Stimulated activated CD4-positive, alpha-beta T cell treated with anti-CD3 and anti-CD28 coated beads, Interleukin-1b, Interleukin-23, amount 100 ng/mL, for 1 hour (primary cell): ENCODE measurements at regions not wholly inside any gene's neighbourhood (a gene's known extent, or its start where the extent isn't known, plus 50 kb on each side); places are given as distances from the start of the nearest gene placed in this dataset.
"Not testable (repeated sequence)": the region's sequence is repeated elsewhere in the genome, so short reads cannot be mapped to it uniquely, and the experiment has no call there.

Source experiments
- DNase-seq, 2 donors: peaks; one replicate each; pipeline ENCODE4 v3.0.0-alpha.2; 2020; ENCODE audit warnings: low read depth in 2 of 2

DNA sequence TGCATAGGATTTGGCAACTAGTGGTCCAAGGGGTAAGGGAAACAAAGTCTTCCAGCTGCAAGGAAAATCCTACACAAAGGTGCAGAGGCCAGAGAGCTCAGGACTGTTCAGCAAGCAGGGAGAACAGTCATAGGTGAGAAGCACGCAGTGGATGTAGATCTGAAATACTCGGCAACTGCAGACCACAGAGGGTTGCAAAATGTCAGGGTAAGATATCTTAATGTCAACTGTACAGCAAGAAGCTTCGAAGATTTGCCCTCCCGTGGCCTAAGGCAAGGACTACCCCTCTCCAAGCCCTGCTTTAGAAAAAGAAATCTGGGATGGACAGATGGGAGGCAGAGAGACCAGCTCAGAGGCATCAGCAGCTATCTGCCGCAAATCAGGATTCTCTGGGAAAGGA lies 153.4 kb upstream of the IRF2BP2 start:
- no peak for DNase-seq

DNA sequence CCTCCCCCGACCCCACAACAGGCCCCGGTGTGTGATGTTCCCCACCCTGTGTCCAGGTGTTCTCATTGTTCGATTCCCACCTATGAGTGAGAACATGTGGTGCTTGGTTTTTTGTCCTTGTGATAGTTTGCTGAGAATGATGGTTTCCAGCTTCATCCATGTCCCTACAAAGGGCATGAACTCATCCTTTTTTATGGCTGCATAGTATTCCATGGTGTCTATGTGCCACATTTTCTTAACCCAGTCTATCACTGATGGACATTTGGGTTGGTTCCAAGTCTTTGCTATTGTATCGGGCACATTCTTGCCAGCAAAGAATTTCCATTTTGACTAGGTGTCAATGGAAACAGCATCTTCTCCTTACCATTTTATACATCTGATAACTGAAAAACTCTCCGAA lies 152.1 kb upstream of the IRF2BP2 start:
- not testable (repeated sequence) for DNase-seq

DNA sequence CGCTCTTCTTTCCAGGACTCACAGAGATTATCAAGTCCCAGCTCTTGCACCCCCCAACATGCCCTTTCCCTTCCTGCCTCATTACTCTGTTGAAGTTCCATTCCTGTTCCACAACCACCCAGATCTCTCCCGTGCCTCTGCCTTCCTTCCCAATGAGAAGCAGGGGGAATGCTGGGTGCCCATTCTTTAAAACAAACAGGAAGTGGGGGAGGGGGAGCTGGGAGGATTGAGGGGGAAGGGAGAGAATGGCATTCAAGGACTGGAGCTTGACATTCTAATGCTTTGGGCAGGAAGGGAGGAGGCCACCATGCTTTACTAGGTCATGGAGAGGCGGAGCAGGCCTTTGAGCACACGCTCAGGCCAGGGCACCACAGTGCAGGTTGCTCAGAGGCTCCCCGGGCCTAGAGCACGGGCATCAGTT lies 150.3 kb upstream of the IRF2BP2 start:
- DNase-seq = no peak

DNA sequence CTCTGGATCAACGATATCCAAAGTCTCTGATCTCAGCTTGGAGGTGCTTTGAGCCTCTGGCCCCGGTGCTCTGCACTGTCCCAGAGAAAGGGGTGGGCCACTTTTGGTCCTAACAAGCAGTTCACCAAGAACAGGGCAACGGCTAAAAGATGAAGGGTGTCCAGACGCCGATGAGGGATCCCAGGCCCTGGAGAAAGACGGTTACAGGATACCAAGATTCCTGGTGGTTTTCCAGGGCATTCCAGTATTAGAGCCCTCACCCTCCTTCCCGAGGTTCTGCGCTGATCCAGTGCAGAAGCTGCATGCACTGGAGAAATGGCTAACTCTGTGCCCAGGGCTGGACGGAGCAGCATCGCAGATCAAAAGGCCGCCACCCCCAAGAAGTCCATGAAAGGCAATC lies 149.9 kb upstream of the IRF2BP2 start:
- no peak for DNase-seq

DNA sequence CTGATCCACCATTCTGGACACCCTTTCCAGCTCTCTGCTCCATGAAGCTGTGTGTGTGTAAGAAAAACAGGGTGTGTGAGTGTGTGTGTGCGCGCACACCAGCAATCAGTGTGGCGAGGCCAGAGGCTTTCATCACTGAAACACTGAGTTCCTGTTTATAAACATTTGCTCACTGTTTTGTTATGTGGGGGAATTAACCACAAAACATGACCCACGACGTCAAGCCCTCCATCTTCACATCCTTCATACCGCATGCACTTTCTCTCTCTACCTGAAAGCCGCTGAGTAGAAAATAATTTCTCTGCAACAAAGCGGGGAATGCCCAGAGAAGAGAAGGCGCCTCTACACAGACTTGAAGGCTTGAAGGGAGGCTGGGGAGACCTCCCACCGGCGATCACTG lies 148.9 kb upstream of the IRF2BP2 start:
- no peak for DNase-seq

DNA sequence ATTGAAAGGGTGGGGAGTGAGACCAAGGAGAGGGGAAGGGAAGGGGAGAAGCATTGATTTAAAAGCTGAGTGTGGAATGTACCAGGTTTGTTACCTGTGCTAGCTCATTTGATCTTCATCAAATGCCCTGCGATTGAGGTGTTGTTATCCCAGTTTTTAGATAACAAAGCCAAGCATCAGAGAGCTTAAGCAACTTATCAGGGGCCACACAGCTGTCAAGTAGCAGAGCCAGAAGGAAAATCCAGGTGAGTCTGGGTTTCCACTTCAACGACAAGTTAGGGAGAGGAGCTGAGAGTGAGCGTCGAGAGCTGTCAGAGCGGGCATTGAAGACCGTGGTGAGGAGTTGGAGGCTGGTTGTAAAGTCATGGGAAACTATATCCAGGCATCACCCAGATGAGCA lies 146.9 kb upstream of the IRF2BP2 start:
- no peak for DNase-seq

DNA sequence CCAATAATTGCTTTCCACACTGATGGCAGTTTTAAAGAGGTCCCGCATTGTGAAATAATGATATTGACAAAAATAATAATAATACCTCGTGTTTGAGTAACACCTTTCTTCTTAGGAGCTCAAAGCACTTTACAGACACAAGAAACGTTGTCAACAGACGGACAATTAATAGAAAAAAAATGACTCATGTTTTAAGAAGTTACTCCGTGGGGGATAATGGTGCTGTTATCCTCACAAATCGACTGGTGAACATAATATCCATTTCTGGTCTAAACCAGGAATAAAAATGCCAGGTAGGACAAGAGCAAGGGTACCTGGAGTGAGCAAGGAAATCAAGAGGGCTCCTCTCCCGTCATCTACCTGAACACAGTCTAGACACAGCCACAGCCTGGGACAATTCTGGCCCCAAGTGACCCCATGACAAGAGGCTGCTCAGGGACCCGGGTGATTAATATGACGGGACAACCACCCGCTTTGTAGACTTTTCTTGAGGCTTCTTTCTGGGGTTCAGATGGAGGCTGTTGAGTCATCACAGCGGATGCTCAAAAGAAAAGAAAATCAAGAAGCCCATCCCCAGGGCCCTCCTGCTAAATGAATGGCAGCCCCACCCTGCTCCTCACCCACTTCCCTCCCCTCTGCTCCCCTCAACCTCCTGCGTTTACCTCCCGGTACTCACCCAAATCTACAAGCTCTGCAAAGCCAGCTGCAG lies 146.2 kb upstream of the IRF2BP2 start:
- no peak for DNase-seq

DNA sequence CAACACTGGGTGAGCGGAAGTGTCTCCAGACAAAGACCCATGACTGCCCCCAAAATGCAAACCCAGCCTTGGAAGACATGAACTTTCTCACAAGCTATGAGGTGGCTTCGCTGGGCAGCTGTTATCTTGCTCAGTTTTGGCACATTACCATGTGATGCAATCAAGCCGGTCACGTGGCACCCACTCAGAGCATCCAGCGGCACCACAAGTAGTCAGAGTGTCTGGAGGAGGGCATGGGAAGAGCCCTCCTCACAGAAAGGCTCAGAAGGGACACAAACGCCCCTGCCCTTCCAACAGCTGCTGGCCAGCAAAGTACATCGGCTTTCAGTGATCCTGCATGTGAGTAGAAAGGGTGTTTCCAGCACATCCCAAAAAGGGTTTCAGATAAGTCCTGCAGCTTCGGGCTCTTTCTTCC lies 145.5 kb upstream of the IRF2BP2 start:
- no peak for DNase-seq

DNA sequence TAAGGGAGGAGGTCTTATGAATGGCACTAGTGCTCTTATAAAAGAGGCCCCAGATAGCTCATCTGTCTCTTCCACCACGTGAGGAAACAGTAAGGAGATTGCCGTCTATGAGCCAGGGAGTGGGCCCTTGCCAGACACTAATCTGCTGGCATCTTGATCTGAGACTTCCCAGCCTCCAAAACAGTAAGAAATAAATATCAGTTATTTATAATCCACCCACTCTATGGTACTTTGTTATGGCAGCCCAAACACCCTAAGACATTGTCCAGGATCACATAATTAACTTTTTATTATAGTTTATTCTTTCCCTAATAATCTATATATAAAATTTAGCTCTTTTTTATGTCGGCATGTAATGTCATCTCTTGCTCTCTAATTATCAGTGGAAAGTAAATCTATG lies 144.0 kb upstream of the IRF2BP2 start:
- DNase-seq = no peak

DNA sequence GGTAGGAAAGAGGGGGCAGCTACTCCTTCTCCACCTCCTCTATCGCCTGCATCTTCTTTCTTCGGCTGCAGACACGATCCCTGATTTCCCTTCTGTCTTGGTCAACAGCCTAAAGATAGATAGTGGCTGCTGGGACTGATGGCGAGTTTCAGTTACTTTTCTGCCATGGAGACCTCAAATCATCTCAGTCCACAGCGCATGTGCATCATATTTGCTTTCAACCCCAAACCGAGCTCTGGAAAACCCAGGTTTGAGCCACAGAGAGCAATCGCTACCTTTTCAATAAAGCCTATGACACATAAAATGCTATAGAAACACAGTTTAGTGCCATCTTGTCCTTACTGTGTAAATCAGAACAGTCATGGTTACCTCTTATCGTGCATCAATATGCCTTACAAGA lies 142.9 kb upstream of the IRF2BP2 start:
- no peak for DNase-seq

DNA sequence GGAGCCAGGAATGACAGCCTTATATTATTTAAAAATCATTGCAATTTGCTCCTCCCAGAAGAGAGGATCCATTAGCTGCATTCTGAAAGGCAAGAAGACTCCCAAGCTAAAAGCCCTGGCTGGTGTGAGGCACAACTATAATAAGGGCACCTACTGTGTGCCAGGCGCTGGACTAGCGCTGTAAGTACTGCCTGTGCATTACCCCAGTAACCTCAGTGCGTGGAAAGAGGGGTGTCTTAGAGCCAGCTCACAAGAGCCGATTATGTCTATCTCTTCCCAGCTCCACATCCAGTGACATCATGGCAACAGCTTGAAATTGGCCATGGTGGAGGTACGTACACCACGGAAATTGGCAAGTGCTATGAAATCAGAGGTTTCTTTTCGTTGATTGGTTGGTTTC lies 141.7 kb upstream of the IRF2BP2 start:
- no peak for DNase-seq

DNA sequence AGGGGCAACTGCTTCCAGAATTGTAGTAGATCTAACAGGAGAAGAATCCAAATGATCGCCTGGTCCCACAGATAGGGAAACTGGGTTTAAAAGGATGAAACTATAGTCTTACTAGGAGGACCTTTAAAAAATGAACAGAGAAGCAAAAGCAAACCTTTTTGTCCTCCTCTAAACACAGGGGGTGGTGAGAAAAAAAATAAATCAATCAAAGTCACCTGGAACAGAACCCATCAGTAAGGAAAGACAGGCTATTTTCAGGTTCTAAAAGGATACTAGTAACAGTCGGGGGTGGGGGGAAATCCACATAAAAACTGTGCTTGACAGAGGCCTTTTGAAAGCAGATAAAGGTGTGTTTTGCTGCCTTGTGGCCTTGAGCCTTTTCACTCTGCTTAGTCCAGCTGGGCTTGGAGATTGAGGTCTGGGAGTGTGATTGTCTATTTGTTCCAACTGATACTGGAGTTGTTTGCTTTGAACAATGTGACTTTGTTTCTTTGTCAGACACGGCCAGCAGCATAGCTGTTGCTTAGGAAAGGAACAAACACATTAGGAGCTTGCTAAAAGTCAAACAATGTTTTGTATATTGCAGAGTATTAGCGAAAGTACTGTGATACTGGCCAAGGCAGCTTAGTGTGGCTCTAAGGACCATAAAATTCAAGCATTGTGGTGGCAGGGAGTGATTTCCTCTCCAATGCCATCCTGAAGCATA lies 141.1 kb upstream of the IRF2BP2 start:
- no peak for DNase-seq

DNA sequence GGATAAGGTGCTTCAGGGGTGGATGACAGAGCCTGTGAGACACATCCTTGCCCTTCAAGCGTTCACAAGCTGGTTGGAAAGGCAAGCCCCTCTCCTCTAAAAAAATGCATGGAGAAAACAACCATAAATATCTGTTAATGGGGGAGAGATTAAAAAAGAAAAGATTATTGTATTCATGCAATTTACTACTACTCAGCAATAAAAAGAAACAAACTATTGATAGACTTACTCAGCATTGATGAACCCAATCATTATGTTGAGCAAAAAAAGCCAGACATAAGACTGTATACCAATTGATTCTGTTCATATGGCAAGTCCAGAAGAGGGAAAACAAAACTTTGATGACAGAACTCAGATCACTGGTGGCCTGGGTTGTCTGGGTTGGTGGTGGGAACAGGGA lies 138.7 kb upstream of the IRF2BP2 start:
- DNase-seq = no peak

DNA sequence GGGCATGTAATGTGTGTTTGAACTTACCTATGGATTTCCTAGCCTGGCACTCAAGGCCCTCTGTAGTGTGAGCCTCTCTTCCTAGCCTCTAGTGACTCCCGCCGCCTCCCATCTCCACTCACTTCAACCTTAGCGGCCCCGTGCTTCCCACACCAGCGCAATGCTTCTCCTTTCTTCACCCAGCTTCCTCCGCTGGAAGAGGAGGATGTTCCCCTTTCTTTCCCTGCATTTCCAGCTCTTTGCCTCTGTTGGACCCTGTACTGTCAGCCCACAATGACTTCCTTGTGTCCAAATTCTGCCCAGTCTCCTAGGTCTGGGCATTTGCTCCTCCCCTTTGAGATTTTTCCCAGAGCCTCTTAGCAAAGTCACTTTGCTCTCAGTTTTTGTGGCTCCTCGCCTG lies 138.1 kb upstream of the IRF2BP2 start:
- no peak for DNase-seq

DNA sequence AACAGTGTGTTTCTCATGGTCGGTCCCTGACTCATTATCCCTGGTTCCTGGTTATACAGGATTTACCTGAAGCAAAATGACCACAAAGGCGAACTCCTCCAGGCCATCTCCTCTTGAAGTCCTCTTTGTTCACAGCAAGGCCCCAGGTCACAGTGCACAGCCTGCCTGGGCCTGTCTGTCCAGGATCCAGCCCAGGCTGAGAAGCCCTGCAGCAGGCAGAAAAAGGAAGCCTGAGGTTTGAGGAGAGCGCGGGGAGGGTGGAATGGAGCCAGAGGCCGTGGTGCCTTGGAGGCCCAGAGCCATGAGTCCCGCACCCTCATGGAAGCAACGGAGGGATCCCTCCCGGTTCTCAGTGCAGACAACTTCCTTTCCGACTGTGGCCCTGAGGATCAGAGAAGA lies 136.8 kb upstream of the IRF2BP2 start:
- no peak for DNase-seq

DNA sequence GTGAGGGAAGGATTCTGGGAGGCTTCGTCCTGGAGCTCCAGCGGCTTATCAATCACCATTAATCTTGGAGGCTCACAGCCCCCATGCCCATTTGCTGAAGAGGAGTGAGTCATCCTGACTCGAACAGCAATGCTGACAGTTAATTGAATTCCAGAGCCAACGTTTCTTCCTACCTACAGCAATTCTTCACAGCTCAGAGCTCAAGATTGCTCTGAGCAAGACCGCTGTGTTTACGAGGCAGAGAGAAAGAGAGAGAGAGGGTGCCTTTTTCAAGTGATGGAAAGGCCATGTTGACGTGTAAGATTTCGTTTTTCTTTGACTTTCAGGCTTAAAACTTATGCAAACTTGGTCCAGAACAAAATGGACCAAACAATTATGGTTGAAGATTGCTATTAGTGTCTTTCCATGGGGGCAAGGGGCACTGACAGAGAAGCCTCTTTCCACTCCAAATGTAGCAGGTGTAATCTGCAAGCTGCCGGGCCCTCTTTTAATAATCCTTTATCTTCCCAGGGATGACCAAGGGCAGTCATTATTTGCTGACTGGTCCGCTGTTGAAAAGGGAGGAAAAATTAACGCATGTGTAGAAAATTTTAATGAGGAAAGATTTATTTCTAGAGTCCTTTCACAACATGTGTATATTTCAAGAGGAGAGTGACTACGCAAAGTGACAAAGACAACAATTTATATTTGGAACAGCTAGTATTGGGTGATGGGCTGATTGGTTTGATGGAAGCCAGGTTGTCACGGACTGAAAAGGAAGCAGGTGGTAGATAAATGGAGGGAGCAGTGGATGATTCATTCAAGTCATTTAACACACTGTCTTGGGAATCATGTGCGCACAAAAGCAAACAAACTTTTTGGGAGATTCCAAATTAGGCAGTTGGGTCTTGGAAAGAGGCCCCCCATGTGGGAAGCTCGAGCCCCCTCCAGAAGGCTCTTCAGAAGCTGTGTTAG lies 136.1 kb upstream of the IRF2BP2 start:
- DNase-seq = no peak

DNA sequence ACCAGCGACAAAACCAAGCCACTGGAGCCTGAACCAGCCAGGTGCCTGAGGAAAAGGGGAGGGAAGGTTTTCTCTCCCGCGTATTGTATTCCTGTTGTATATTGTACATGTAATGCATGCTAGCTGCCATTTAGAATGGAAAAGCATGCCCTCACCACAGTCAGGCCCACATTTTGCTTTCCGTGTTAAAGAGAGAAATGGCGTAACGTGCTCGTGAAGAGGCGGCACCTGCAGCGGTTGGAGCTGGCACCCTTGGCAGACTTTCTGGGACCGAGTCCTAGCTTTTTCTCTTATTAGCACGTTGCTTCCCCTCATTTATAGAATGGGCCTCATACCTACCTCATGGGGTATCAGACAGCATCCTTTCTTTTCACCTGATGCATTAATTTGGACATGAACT lies 135.3 kb upstream of the IRF2BP2 start:
- DNase-seq = no peak

DNA sequence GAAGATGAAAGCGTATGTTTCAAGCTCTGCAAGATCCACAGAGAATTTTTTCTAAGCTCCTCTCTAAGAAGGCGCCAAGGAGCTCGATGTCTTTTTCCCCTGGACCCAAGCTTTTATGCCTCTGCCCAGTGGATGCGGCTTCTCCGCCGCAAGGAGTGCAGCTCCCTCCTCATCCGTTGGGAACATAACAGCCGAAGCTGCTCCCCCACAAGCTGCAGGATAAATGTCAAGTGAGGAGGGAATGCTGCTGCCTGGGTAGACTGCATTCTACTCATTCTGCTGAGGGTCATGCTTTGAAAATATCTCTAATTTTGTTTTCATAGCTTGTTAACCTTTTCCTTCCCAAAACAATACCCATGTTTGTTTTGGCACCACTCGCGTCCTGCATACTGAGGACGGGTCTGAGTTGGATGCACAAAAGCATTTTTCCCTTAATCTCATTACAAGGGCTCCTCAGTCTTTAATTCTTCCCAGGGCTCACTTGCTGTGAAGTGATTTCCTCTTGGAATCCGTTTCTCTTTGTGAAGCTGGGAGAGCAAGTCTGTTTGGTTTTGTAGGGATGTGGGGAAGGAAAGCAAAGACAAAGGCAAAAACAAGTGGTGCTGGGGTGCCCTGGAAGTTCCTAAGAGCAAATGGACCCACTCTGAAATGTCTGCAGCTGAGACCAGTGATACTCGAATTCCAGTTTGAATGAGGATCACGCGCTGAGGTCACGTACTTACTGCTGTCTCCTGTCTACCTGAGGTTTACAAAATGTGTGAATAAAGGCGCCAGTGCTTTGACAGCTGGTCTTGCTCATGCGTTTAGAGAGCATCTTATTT lies 134.0 kb upstream of the IRF2BP2 start:
- DNase-seq = no peak

DNA sequence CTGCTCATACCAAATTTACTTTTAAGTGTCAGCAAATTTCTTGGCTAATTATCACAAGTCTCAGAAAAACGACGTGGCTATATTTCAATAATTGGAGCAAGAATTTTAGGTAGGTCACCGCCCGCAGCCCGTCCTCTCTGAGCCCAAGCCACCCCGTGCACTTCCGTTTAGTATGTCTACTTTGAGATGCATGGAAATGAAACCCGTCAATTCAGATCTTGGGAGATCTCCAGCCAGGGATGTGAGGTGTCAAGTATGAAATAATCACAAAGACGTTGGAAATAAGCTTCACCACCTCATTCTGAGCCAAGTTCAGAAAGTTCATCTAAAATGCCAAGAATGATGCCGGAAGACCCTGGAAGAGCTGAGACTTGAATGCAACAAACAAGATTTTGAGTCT lies 132.6 kb upstream of the IRF2BP2 start:
- no peak for DNase-seq

DNA sequence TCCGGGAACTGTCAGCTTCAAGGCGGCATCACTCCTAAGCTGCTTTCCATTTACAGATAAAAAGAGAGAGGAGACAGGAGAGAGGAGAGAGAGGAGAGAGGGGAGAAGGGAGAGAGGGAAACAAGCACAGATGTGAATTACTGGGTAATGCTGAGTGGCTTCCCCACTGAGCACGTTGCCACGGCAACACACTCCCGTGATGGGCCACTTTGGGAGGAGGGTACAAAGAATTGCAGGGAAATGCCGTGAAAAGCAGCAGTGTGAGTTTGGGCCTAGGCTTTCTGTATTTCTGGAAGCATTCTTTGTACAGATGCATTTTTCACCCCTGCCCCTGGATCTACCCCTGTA lies 128.0 kb upstream of the IRF2BP2 start:
- DNase-seq = no peak

DNA sequence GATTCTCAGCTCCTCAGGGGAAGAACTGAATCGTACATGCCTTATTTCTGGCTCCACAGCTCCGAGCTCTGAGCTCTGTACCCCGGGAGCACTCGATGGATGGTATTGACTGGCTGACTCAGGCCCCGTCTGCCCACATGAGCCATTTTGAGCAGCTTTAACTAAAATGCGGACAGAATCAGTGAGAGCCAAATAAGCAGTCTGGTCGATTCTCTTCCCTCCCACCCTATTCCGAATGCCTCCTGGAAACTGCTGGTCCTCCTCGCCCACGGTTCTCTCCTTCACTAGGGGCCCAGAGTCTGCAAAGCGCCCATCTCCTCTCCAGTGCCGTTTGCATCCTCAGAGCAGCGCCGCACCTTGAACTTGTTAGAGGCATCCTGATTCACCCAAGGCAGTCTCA lies 125.9 kb upstream of the IRF2BP2 start:
- no peak for DNase-seq

DNA sequence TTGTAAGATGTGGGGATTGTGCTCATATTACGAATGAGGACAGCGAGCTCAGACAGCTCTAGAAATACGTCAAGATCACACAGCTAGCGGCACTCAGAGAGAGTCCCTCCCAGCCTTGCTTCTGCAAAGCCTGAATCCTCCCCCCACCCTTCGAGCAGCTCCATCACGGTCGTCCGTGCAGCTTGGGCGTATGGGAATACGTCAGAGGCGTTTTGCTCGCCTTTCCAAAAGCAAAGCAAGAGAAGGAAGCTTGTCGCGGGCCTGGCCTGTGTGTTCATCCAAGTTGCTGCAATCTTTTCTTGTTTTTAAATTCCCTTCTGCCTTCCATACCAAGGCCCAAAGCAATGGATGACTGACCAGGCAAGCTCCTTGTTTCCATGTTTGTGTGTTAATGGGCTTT lies 125.5 kb upstream of the IRF2BP2 start:
- no peak for DNase-seq
